HT1080 (cell line): ENCODE measurements at regions not wholly inside any gene's neighbourhood (a gene's known extent, or its start where the extent isn't known, plus 50 kb on each side); places are given as distances from the start of the nearest gene placed in this dataset.
"Not testable (repeated sequence)": the region's sequence is repeated elsewhere in the genome, so short reads cannot be mapped to it uniquely, and the experiment has no call there.

Source experiments
- DNase-seq: peaks from one replicate; pipeline ENCODE4 v3.0.0-alpha.2; 2015; ENCODE audit warnings: low read depth

GRCh38 chr20:55535366-55535765 is 470.0 kb downstream of the CBLN4 start:
- DNase-seq, result no peak

- no peak for DNase-seq
Measured at GRCh38 chr20:55533632-55534031, 471.7 kb downstream of the CBLN4 start.

GRCh38 chr20:55530763-55531162 is 474.6 kb downstream of the CBLN4 start:
- no peak for DNase-seq

DNA sequence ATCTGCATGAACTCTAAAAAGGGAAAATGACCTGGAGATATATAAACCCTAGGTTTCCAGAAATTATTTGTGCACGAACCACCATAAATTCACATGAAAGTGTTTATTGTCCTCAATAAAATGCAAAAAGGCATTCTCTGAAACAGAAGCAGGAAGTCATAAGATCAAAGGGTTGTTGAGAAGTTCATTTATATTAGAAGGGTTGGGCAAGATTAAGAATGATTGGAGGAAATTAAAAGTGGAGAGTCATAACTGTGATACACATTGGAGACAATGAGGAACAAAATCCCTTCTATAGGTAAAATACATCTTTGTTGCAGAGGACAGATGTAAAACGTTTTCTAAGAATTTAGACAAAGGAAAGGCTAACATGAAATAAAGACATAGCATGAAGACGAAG is 476.8 kb downstream of the CBLN4 start:
- no peak for DNase-seq

- DNase-seq, result no peak
Measured at GRCh38 chr20:55522296-55522815, 483.0 kb downstream of the CBLN4 start.

- not testable (repeated sequence) for DNase-seq
Measured at GRCh38 chr20:55517584-55517983, 487.7 kb downstream of the CBLN4 start.

GRCh38 chr20:55515832-55516231 is 489.5 kb downstream of the CBLN4 start:
- peak; percentile 8 for DNase-seq

- DNase-seq, result no peak
Measured at GRCh38 chr20:55514531-55514930, 490.8 kb downstream of the CBLN4 start.

DNA sequence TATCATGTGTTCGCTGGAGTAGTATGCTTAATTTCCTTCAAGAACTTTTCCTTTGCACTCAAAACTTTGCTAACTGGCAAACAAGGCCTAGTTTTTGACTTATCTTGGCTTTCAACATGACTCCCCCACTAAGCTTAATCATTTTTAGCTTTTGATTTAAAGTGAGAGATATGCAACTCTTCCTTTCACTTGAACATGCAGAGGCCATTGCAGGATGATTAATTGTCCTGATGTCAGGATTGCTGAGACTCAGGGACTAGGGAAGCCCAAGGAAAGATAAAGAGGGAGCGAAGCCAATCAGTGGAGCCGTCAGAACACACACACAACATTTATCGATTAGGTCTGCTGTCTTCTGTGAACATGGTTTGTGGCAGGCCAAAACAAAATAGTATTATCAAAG is 491.4 kb downstream of the CBLN4 start:
- DNase-seq, result no peak

- DNase-seq, result no peak
Measured at GRCh38 chr20:55500130-55500529, 505.2 kb downstream of the CBLN4 start.

GRCh38 chr20:55488593-55488992 is 516.7 kb downstream of the CBLN4 start:
- peak; percentile 3 for DNase-seq

GRCh38 chr20:55478724-55479450 is 526.4 kb downstream of the CBLN4 start:
- DNase-seq, result no peak

GRCh38 chr20:55472704-55473103 is 532.6 kb downstream of the CBLN4 start:
- peak; percentile 10 for DNase-seq

DNA sequence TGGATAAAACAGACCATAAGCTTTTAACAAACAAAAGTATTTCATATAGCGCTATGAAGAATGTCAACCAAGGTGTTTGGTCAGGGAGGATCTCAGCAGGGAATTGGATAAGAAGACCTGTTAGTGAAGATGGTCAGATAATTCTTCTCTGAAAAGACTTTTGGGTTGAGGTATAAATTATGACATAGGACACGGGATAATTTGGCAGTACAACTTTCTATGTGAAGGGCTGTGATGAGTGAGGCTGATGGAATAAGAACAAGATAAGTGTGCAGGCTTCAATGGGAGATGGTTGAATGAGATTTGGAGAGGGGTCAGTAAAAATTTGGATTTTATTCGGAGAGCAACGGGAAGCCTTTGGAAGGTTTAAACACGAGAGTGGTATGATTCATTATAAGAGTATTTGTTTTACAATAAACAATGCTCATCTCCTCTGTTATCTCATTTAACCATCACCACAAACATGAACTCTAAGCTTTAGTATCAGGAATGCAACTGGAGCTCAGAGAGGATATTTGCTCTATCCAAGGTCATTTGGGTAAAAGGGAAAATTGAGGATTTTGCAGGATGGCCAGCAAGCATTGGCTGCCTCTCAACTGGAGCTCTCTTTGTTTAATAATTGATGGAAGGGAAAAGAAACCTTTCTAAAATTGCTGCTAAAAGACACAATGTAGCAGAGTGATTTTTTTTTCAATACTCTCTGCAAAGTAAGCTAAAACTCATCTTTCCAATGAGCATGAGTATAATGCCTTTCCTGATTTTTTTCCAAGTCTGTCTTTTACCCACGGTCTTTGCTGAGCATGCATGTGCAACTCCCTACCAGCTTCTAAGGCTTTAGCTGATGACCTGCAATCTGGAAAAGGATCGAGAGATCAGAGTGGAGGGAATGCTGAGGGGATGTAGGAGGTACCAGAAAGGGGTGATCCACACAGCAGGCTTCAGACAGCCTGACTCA is 534.0 kb downstream of the CBLN4 start:
- DNase-seq, result no peak

GRCh38 chr20:55469074-55469473 is 536.2 kb downstream of the CBLN4 start:
- no peak for DNase-seq

DNA sequence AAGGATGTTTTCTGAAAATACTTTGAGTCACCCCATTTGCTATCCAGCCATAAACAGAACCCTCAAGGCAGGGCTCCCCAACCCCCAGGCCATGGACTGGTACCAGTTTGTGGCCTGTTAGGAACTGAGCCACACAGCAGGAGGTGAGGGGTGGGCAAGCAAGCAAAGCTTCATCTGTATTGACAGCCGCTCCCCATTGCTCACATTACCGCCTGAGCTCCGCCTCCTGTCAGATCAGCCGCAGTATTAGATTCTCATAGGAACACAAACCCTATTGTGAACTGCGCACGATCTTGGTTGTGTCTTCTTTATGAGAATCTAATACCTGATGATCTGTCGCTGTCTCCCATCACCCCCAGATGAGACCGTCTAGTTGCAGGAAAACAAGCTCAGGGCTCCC is 543.8 kb downstream of the CBLN4 start:
- DNase-seq, result no peak

DNA sequence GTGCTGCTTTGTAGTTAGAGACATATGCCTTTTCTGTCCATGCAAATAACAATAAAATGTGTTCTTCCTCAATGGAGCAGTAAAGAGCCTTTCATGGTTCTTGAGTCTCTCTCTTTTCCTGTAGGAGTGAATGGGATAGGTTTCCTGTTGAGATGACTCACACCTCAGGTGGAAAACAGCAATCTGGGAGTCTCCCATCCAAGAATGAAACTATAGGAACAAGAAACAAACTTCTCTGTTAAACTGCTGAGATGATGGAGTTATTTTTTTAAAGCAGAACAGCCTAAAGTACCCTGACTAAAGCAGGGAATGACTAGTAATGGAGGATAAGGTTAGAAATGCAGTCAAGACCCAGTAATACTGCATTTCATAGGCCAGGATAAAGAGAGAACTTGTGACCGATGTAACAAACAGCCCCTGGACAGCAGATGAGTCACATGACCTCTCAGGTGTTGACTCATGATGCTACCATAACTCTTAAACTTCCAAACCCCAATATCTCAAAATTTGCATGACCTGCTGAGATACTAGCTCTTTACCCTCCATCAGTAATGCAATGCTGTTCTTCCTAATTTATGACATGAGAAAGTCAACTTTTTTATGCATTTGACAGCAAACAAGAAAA is 548.9 kb downstream of the CBLN4 start:
- DNase-seq, result peak; percentile 51

DNA sequence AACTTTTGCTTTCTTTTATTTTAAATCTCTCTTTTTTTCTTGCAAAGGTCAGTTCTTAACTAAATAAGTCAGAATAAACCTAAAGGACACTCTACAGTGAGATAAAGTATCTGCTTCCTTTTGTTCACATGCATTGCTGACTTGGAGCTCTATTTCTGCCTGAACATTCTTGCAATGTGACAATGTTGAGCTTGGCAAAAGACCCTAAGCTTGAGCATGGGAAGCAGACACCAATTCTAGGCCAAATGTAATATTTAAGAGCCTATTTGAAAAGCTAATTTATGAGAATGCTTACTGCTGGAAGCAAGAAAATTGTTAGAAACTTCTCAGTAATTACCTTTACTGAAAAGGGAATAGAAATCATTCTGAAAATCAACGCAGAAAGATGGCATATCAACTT is 556.2 kb downstream of the CBLN4 start:
- no peak for DNase-seq

DNA sequence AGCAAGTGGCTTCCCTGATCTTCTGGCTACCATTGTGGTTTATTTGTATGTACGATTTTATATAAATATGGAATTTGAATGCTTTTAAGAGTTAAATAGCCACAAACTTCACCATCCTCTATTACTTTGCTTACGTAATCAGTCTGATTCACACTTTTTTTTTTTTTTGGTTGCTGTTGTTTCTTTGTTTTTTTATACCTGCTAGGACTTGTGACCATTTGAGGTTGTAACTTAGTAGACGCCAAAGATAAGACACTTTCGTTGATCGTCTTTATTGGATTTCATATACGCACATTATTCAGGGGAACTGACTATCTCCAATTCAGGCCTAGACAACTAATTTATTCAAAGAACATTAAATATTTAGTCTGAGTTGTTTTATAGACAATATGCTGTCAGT is 559.0 kb downstream of the CBLN4 start:
- DNase-seq, result no peak

GRCh38 chr20:55439070-55439469 is 566.2 kb downstream of the CBLN4 start:
- no peak for DNase-seq

DNA sequence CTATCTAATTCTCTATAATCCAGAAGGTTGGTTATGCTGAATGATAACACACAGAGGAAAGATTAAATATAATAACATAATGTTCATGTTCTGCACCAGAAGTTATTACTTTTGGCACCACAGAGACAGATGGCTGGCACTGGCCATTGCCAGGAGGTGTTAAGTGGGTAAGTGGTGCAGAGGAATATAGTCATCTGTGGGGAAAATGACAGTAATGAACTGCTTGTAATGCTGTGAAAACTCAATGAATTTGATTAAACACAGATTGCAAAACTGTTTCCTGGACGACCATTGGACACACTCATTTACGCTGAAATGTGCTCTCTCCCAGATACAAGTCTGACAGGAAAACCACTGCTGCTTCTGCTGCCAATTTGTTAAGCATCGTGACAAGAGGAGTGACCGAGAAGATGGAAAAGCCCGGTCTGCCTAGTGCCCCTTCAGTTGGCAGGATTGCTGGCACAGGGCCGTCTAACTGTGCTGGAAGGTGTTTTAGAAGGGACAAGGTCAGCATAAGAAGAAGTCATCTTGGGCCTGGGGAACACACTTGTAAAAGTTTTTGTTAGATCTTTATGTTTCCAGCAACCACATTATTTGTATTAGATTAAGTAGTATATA is 567.4 kb downstream of the CBLN4 start:
- no peak for DNase-seq
